NT2/D1 (cell line): ENCODE measurements at regions not wholly inside any gene's neighbourhood (a gene's known extent, or its start where the extent isn't known, plus 50 kb on each side); places are given as distances from the start of the nearest gene placed in this dataset.

ENCODE experiments used
- SUZ12 ChIP-seq: IDR thresholded peaks from 2 replicates; pipeline ENCODE4 v1.6.1; 2011; ENCODE audit not compliant: insufficient read length, insufficient read depth; ENCODE audit errors: extremely low read depth
- ZNF274 ChIP-seq: IDR thresholded peaks from 2 replicates; pipeline ENCODE4 v1.6.1; 2011; ENCODE audit warnings: mild to moderate bottlenecking, low read depth, low read length

DNA sequence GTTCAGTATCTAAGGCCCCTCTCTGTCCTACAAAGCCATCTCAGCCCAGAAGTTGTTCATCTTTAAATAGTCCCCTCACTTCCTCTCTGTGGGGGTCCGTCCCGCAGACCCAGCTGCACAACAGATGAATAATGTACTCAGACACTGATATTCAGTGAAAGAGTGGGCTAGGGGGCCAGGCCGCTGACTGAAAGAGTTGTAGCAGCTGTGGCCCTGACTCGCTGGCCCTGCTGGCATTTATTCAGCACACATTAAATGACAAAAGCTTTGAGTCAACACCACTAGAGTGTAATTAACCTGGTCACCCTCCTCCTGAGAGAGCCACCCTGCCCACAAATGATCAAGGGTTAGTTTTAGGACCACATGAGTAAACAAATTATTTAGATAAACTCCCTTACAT, 76.3 kb downstream of the MED10 start:
- TF ChIP-seq ZNF274 (no peak), SUZ12 (no peak)
